NCI-H82 (cell line): ENCODE measurements at regions not wholly inside any gene's neighbourhood (a gene's known extent, or its start where the extent isn't known, plus 50 kb on each side); places are given as distances from the start of the nearest gene placed in this dataset.

ENCODE experiments used
- DNase-seq: peaks from one replicate; lab custom pipeline; 2025; lab: John Stamatoyannopoulos, UW

GRCh38 chr9:134275375-134275774 lies 50.9 kb upstream of the RXRA start:
- DNase-seq, result no peak

GRCh38 chr9:134276453-134277245 lies 49.6 kb upstream of the RXRA start:
- peak; percentile 68 for DNase-seq
